ENCODE measurements at regions not wholly inside any gene's neighbourhood (a gene's known extent, or its start where the extent isn't known, plus 50 kb on each side); places are given as distances from the start of the nearest gene placed in this dataset.
"Not testable (repeated sequence)": the region's sequence is repeated elsewhere in the genome, so short reads cannot be mapped to it uniquely, and the experiment has no call there.

DNA sequence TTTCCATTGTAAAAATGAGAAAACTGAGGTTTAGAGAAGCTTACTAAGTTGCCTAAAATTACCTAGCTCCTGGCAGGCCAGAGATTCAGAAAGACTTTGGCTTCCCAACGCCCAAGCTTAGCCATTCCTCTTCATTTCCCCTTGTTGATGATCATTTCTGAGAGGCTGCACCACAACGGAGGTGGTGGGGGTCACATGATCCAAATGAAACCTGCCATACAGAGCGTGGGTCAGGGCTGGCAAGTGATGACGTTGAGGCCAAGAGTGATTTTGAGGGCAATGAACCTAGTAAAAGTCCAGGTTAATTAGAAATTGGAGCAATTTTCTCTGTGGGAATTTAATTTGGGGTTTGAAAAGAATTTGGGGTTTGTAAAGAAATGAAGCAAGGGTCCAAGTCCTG lies 109.9 kb downstream of the TMEM182 start:
- DNase-seq, result no peak

DNA sequence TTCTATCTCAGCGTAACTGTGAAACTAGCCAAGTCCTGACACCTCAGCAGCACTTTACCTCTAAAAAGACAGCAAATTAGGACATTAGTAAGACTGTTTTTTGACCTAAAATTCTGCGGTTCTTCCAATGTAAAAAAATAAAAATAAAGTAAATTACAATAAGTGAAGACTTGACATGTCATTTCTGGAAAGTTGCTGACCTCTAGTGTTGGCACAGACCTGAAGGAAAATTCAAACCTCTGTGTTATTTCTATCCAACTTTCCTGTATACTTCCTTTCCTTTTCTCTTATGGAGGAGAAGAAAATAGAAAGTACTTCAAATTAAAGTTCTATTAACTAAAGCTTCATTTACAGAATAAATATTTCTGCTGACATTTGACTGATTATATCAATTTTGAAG lies 110.6 kb downstream of the TMEM182 start:
- DNase-seq, result no peak

DNA sequence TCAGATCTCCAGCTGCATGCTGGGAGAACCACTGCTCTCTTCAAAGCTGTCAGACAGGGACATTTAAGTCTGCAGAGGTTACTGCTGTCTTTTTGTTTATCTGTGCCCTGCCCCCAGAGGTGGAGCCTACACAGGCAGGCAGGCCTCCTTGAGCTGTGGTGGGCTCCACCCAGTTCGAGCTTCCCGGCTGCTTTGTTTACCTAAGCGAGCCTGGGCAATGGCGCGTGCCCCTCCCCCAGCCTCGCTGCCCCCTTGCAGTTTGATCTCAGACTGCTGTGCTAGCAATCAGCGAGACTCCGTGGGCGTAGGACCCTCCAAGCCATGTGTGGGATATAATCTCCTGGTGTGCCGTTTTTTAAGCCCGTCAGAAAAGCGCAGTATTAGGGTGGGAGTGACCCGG lies 117.7 kb downstream of the TMEM182 start:
- not testable (repeated sequence) for DNase-seq

DNA sequence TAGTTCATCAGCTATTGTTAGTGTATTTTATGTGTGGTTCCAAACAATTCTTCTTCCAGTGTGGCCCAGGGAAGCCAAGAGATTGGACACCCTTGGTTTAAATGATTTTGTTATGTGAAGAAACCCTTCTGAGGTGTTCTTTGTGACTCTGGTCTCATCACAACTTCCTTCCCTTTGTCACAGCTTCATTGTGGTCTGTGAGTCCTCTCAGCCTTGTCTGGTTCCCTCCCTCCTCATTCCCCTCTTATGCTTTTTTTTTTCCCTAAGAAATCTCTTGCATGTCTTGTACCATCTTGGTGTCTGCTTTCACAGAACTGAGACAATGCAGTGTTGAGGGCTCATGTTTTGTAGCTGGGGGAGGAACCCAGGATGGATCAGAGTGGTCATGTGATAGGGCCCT lies 118.9 kb downstream of the TMEM182 start:
- DNase-seq, result no peak

DNA sequence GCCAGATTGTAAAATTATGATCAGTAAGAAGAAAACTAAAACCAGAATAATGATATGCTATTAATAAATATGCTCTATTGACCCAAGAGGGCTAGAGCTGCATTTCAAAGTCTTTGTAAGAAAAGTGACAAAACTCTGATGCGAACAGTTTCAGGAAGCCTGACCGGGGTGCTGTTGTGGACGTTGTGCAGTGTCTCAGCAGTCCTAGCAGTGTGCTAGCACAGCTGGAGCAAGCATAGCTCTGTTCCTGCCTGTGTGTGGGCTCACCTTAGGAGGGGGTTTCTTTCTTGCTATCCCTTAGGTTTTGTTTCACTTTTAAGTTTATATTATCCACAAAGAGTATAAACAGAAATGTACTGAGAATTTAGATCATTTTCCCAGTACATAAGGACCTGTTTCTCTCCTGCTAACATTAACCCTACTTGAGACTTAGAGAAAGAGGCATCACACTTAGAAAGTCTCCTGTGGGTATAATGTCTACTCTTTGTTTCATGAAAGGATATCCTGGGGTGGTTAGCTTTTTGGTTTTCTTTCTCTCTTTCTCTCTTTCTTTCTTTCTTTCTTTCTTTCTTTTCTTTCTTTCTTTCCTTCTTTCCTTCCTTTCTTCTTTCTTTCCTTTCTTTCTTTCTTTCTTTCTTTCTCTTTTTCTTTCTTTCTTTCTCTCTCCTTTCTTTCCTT lies 124.5 kb downstream of the TMEM182 start:
- DNase-seq, result no peak

DNA sequence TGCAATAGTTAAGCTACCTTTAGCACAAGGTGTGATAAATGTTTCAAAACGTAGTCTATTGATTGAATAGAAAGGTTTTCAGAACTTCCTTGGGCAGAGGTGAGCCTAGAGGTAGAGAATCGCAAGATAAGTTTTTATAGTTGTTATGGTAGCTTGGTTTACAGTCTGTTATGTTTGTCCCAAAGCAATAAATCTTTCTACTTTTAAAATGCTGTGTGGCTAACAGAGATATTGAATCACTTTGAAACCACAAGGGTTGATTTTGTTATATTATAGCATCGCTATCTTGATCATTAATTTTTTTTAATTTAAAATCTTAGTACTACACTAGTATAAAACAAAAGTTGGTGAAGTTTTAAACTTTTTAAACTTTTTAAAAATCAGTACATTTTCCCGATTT lies 126.7 kb downstream of the TMEM182 start:
- DNase-seq, result no peak

DNA sequence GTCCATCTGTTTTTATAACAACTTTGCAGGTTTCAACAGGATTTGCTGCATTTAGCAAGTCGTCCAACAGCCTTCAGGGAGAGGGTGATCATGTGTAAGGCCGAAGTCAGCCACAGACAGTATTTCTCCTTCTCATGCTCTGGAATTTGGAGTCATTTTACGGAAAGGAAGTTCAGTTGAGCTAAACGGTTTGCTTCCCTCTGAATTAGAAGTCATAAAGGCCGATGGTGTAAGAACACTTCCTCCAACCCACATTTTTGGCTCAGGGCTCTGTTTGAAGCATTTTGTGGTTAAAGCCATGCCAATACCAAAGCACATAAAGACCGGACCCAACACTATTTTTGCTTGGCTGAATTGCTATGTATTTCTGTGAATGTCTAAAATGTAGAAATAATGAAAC lies 129.5 kb downstream of the TMEM182 start:
- DNase-seq, result no peak

DNA sequence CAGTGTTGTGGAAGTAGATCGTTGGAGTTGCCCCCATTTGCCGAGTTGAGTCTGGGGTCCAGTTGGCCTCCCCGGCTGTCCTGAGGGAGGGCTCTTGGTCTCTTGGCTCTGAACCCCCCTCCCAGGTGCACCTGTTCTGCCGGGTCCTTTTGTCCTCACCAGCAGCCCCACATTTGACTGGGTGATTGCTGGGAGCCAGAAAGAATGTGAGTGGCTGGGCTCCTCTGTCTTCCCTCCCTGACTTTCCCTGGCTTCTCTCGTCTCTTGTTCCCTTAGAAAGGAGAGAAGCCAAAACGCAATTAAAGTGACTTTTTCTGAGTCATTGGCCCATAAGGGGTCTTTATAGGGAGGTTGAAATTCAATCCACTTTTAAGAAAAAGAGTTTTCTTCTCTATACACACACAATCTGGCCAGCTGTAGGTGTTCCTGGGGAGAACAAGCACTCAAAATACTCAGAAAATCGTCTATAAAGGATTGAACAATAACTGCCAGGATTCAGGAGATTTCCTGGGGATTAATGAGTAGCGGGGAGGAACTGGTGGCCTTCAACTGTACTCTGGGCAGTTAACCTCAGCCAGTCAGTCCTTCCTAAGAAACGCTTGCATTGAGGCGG lies 131.0 kb downstream of the TMEM182 start:
- no peak for DNase-seq

DNA sequence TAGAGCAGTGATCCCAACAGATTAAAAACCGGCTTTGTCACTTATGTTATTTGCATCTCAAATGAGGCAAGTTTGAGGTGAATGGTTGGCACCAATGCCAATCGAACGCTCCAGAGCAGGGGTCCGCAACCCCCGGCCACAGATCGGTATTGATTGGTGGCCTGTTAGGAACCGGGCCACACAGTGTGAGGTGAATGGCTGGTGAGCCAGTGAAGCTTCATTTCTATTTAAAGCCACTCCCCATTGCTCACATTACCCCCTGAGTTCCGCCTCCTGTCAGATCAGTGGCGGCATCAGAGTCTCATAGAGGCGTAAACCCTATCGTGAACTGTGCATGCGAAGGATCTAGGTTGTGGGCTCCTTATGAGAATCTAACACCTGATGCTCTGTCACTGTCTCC lies 132.0 kb downstream of the TMEM182 start:
- no peak for DNase-seq

DNA sequence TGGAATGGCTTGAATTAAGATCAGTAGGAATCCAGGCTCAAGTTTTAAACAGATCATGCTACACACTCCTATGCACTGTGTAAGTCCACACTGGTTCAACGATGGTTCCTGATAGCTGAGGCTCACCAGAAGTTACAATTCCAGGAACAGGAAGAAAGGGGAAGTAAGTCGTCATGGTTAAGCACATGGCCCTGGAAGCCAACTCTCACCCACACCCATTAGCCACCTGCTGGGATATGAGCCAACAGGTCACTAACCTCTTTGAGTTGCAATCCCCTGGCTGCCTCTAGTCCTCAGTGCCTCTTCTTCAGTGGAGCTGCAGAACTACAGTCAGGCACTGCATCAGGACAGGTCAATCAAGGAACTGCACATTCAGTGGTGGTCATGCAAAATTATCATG lies 133.5 kb downstream of the TMEM182 start:
- no peak for DNase-seq

DNA sequence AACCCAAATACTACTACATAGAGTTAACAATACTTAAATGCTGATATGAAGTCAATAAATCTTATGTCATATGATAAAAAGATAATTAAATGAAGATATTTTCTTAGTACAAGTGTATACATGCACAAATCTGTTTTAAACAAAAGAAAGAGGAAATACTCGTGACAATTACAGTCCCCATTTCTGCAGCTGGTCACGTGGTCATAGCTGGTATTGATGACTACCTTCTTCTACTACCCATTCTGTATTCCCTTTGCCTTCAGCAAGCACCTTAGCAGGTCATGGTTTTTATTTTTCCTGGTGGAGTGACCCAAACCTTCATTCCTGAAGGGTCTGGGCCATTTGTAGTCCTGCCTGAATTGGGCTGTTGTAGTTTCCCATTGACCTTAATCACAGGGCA lies 147.4 kb downstream of the TMEM182 start:
- not testable (repeated sequence) for DNase-seq

DNA sequence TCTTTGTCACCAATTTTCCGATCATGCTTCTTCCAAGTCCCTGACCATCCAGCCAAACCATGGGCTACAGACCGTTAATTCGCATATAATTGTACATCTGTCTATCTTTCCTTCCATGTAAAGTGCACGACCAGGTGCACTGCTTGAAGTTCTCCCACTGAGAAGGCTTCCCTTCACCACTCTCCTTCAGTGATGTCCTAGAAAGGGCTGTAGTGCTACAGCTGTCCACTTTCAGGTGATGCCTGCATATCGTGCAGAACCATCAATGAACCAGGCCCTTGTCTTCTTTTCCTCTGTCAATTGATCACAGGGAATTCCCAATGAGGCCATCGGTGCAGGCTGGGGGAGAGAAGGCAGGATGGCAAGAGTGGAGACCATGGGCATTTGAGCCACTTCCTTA lies 148.9 kb downstream of the TMEM182 start:
- no peak for DNase-seq

DNA sequence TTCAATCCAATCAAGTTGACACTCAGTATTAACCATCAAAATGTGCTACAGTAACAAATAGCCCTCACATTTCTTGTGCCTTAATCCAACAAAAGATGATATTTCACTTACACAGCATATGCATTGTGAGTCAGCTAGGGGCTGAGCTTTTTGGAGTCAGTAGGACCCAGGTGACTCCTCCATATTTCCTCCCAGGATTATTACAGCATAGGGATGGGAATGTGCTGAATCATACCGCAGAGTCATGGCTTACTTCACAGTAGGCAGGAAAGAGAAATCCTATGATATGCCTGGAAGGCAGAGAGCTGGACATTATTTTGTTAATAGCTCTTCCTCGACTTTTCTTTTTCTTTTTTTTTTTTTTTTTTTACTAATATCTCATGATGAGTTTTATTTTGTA lies 153.3 kb downstream of the TMEM182 start:
- DNase-seq, result no peak

DNA sequence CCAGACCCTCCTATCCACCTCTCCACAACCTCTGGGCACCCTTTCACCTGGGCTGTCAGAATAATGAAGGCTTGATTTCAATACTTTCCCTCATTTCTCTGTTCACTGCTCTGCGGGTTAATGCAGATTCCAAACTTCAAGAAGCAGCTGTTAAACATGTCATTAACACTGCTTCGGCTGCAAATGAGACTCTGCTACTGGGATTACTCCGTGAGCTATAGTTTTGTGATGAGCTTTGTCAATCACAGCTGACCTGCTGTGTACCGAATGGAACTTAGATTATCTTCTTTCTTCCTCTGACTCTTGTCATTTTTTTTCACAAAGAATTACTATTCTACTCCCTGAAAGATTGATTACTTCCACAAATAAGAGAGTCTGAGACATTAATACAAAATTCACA lies 160.5 kb downstream of the TMEM182 start:
- no peak for DNase-seq

DNA sequence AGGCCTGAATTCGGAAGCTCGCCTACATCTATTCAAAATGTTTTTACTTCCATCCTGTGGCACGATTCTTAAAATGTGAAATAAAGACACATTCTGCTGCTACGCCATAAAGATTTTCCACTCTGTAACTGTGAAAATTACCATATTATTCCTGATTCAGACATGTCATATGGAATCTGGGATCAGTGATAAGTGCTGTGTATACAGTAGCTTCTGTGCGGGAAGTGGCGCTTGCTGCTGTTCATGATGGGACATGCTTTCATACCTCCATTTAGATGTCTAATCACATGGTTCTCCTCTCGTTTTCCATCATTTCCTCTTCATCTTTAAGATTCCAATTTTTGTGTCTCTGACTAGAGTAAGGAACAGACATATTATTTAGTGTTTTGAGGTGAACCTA lies 163.2 kb downstream of the TMEM182 start:
- DNase-seq, result no peak

DNA sequence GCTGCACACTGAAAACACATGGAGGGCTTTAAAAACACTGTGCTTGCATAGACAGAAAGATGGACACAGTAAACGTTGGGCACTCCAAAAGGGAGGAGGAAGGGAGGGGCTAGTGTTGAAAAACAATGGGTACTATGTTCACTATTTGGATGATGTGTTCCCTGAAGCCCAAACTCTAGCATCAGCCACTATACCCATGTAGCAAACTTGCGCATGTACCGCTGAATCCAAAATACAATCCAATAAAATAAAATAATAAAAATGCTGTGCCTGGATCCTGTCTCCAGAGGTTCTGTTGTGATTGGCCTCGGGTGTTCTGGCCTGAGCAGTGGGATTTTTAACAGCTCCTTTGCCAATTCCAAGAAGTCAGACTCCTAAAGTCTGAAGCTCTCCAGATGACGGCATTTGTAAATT lies 166.0 kb downstream of the TMEM182 start:
- no peak for DNase-seq

DNA sequence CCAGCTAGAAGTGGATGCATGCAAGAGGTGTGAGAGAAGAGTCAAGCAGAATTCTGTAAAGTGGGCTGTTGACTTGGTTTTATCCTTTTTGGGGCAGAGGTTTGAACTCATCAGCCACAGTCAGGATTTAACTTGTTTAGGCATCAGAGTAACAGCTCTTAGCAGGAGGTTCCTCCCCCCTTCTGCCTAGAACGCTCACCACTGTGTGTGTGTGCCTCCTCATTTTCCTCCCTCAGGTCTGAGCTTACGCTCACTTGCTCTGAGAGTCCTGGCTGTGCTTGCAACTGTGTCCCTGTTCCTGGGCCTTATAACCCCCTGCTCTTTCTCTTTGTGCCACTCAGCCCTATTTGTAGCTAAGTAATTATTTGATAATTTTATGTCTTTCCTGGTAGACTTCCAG lies 167.9 kb downstream of the TMEM182 start:
- no peak for DNase-seq

DNA sequence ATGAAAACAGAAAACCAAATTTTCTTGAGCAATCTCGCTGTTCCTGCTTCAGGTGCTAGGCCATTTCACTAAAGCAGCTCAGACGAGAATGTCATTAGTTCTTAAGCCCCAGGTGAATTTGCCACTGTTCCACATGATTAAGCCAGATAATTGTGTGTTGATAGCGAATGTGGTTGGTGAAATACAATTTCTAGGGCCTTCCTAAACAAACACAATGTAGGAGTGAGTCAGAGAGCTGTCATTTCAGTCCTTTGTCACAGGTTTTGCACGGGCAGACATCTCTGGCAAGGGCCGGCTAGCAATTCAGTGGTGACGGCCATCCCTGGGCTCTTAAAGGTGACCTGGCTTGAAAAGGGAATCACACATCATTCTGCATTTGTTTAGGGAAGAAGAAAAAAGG lies 170.7 kb downstream of the TMEM182 start:
- no peak for DNase-seq

DNA sequence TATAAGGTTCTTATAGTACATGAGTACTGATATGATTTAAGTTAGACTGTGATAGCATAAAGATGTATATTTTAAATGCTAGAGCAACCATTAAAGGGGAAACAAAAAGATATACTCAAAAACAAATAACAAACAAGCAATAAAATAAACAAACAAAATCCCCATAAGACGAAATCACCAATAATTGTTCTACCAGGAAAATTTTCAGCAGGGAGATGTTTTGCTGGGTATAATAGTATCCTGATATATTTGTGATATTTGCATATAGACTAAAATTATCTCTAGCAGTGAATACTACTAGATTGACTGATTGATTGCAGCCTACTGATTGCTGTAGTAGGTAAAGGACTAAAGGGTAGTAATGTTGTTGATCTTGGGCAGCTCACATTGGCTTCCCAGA lies 177.4 kb downstream of the TMEM182 start:
- no peak for DNase-seq

DNA sequence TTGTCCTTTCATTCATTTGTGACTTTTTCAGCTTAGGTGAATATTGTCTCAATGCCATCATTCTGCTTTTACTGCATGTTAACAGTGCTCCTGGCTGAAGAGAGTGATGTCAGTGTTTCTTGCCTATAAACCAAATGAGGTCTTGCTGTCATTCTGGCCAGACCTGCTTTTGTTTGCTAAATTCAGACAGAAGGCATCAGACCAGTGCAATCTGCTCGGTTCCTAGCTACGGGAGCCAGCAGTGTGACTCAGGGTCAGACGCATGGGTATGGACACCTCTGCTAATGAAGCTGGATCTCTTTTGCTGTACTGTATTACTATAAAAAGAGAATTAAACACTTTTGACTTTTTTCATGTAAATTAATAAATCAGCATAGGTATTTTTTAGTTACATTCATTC lies 178.9 kb downstream of the TMEM182 start:
- DNase-seq, result no peak

DNA sequence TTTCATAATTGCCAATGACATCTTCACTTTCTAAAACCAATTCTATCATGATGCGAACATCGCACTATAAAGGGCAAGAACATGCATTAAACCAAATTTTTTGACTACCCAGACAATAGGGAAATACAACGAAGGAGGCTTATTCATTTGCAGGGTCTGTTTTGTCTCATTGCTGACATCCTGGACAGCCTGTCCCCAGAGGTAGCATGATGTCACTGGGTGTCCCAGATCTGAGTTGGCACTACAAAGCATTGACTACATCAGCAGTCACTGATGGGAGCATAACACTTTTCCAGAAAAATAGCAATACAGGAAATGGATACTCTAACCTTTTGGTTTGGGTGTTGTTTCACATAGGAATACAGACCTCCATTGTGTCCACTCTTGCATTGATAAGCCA lies 180.3 kb downstream of the TMEM182 start:
- no peak for DNase-seq

DNA sequence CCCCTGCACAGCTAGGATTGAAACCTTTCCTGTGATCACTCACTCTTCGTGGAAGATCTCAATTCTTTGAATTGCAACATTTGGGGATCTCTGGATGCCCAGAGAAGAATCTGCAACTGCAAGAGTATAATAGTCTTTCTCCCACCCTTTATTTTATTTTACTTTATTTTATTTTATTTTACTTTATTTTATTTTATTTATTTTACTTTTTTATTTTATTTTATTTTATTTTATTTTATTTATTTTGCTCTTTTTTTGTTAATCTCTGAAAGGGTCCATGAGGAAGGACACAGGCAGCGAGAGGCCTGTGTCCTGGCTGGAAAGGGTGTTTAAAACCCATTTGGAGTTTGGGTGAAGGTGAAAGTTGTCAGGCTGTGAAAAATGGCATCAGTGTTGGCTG lies 181.4 kb downstream of the TMEM182 start:
- no peak for DNase-seq

DNA sequence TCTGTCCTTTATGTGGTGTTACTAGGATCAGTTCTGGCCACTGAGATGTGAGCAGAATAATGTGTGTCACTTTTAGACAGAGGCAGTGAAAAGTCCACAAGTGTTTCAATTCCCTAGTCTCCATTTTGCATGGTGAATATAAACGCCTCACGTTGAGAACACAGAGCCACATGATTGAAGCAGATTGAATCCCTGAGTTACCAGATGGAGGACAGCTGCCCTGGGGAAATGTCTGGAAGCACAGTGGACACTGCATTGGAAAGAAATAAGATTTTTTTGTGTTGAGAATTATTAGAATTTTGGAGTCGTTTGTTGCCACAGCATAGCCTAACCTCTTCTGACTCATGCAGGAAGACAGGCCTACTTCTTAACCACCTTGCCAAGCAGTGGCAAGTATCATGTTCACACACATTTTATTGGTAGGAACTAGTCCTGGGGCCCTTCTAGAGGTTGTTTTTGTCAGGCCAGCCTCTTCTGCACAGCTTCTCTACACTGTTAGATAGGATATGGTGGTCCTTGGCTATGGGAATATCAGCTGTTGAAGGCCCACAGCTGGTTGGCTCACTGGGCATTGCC lies 188.6 kb downstream of the TMEM182 start:
- DNase-seq, result no peak

DNA sequence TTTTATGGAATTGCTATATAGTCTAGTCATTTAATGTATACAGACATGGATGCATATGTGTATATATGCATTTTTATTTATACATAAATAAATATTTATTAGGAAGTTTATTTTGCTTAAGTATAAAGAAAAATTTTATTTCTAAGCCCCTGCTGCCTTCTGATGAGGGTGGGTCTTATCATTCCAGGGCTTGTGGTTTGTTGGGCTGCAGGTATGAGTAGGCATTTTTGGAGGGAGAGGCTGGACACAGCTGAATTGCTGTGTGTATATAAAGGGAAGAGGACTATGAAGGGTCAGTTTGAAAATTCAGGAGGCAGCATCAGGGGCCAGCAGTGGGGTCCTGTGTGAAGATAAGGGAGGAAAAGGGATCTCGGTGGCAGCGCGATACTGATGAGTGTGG lies 189.4 kb downstream of the TMEM182 start:
- DNase-seq, result no peak

DNA sequence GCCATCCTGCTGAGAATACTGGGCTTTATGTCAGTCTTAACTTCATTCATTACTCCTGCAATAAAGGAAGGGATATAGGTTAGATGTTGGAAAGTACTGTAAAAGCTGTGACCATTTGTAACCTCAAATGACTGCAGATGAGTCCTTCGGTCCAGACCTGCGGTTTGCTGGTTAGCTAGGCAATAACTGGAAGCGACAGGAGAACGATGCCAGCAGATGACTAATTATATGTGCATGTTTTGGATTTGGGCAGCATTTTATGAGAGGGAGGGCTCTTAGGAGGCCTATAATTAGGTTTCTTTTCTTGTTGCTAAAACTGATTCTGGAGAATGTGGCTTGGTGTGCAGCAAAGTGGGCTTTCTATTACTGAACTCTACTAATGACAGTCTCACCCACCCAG lies 205.6 kb downstream of the TMEM182 start:
- no peak for DNase-seq

Data from NCI-H526 treated with DMSO at 0.1 percent for 48 hours (cell line).